ENCODE measurements at regions not wholly inside any gene's neighbourhood (a gene's known extent, or its start where the extent isn't known, plus 50 kb on each side); places are given as distances from the start of the nearest gene placed in this dataset.

DNA sequence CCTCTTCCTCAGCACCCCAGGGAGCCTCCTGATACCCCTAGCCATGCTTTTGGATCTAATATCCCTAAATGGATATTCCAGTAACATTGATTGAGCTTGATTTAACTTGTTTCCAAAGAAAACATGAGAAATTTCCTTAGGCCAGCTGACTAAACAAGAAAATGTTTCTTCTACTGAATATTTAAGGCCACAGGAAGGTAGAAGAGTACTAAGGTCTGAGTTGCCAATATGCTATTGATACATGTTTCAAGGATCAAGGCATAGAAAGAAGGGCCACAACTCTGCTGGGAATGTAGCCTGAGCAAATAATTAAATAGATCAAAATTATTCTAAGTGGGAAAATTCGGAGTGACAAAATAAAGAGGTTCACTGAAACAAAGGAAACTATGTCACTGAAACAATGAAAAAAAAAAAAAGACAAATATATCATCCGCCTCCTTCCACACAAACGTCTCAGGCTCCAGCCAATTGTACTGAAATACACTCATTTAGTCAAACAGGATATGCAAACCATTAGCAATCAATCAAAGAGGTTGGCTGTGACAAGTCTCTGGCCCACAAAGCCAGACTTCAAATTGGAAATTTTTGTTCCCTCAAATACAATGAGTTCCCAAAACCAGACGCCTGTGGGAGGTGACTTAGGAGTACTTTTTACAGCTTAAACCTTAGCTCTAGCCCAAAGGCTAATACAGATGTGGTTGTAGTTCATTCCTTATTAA, 396.2 kb downstream of the HTR7 start:
- intact Hi-C loops (cut with DNase I): no loop called here
- DNase-seq (ENCODE audit: low spot score): no peak

DNA sequence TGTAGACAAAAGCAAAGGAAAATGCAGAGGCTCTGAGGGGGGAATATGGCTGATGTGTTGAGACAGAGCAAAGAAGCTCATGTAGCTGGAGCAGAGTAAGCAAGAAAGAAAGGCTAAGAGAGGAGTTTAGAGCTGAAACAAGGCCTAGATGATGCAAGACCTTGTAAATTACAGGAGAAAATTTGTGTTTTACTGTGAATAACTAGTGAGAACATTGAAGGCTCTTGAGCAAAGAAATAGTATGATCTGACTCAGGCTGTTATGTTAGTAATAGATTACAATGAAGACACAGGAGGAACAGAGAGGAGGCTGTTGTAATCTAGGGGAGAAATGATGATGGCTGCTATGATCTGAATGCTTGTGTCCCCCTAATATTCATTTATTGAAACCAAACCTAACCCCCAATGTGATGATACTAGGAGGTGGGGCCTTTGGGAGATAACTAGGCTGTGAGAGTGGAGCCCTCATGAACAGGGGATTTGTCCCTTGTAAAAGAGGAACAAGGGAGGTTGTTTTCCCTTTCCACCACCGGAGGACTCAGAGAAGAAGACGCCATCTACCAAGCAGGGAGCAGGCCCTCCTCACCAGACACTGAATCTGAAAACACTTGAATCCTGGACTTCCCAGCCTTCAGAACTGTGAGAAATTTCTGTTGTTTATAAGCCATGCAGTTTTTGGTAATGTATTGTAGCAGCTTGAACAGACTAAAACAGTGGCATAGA, 394.9 kb downstream of the HTR7 start:
- intact Hi-C loops (cut with DNase I): no loop called here
- DNase-seq (ENCODE audit: low spot score): no peak

DNA sequence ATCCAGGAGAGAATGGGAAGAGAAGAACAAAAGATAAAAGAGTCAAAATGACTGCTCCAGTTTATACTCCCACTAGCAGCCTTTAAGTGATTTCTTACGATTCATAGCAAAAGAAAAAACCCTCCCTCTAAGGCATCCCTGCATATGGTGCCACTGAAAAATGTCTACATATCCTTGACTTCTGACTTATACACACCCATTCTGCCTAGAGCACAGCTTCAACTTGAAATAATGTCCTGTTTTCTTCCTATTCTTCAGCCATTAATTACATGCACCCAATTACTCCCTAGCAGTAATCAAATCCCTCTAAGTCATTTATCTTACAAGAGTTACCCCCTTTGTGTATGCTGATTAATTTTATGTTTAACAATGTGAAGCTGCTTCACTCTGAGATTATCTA, 393.5 kb downstream of the HTR7 start:
- no peak for DNase-seq (ENCODE audit: low spot score)
- intact Hi-C loops (cut with DNase I): no loop called here

DNA sequence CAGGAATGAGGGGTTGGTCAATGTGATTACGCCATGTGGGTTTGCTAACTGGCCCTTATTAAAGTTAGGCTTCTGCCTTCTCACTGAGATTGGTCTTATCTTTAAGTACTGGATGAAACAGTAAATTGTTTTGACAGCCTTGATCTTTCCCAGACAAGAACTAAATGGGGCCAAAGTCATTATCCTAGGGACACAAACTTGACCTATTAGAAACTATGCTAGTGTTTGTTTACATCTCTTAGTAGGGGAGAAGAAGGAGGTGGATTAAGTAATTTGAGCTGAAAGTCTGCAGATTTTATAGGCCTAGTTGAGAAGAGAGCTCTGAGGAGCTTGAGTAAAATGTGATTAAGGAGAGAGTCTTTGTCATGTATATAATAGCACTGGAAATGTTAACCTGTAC, 386.9 kb downstream of the HTR7 start:
- intact Hi-C loops (cut with DNase I): no loop called here
- DNase-seq (ENCODE audit: low spot score): no peak

DNA sequence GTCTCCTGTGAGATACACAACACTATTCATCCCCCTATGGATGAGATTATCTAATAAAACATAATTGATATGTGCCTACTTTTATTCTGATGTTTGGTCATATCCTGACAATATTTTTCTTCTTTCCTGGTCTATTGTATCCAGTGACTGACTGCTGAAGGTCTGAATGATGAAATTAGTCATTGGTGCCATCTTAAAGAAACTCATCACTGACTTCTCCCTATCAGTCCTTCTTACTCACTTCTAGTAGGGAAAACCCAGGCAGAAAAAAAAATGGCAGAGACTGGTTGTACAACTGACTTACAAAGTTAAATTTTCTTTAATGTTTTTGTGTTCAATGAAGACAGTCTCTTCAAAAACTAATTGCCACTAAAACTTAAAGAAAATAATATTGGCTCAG, 377.4 kb downstream of the HTR7 start:
- intact Hi-C loops (cut with DNase I): no loop called here
- DNase-seq (ENCODE audit: low spot score): no peak

DNA sequence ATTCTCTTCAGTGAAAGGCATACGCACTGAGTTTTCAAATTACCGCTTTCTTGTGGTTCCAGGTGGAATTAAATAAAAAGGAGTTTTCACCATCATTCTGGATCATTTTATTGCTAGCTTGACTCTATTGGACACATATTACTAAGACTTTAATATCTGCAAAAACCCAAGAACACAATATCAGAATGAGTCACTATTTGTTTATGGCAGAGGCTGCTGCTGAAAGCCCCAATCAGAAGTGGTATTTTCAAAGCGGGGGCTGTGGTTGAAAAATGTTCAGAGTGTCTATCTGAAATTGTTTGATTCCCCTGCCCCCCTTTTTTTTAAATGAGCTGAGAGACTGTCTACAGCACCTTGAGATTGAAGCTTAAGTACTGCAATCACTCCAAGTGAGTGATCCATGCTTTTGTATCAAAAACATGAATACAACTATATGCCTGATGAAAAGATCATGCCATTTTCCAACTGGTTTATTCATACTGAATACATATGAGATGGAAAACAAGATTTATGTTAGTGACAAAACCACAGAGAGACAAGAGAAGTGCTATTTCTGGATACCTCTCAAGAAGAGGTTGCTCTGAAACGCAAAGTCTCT, 376.4 kb downstream of the HTR7 start:
- no peak for DNase-seq (ENCODE audit: low spot score)
- intact Hi-C loops (cut with DNase I): no loop called here

DNA sequence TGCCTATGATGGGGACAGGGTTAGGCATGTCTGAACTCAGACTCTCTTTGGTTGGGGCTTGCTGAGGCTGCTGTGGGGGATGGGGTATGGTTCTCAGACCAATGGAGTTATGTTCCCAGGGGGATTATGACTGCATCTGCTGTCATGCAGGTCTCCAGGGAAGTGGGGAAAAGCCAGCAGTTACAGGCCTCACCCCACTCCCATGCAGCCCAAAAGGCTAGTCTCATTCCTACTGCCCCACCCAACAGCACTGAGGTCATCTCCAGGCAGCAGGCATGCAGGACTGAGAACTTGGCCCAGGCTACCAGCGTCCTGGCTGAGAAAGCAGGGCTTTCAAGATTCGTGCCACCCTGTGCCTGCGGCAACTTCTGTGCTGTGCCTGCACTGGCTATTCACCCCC, 373.3 kb downstream of the HTR7 start:
- intact Hi-C loops (cut with DNase I): no loop called here
- no peak for DNase-seq (ENCODE audit: low spot score)

DNA sequence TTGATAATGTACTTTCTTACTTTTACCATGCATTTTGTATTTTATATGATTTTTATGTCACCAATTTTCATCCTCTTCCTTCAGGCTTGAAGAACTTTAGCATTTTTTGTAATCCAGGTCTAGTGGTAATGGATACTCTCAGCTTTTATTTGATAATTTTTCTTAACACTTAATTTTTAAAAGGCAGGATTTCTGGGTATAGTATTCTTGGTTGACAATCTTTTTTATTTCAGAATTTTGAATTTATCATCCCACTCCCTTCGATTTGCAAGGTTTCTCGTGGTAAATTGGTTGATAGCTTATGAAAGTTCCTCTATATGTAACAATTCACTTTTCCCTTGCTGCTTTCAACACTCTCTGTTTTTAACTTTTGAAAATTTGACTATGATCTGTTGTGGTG, 363.7 kb downstream of the HTR7 start:
- no peak for DNase-seq (ENCODE audit: low spot score)
- intact Hi-C loops (cut with DNase I): no loop called here

DNA sequence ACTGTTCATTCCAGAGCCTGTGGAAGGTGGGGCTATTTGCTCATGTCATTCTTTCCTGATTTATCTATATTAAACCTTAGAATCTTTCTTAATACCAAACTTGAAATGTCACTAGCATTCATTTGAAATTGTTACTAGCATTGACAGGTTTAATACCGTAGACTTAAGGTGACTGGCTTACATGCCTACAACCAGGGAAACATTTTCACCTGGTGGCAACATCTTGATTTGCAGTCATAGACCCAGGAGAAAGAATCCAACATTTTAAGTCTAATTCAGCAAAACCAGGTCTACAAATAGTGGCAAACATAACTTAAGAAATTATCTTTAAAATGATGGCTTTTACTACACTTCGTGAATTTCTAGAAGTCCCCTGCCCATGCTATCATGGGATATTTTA, 353.7 kb downstream of the HTR7 start:
- intact Hi-C loops (cut with DNase I): no loop called here
- no peak for DNase-seq (ENCODE audit: low spot score)

DNA sequence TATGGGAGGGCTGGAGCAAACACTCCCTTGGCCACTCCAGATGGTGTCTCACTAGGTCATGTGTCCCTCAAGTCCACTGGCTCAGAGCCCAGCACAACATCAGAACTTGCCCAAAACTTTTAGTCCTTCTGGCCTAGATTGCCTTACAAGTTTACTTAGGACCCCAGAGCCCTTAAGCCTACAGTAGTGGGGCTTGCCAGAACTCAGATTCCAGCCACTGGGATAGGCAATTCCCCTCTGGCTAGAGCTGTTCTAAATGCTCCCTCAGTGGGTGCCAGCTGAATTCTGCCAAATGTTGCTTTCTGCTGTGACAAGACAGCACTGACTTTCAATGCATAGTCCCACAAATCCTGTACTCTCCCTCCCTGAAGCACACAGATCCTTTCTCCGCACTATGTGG, 331.1 kb downstream of the HTR7 start:
- DNase-seq (ENCODE audit: low spot score): no peak
- intact Hi-C loops (cut with DNase I): no loop called here

DNA sequence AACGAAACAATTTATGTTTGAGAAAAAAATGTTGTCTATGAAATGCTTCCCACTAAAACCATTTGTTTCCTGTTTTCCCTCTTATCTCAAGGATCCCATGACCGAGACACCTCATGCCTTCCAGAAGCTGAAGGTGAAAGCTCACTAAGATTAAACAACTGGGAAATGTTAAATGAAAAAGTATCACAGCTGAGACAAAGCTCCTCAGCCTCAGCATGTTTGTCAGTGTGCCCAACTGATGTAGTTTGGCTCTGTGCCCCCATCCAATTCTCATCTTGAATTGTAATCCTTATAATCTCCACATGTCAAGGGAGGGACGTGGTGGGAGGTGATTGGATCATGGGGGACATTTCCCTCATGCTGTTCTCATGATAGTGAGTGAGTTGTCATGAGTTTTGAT, 327.3 kb downstream of the HTR7 start:
- intact Hi-C loops (cut with DNase I): loop anchor here in 1 of 2 donors (10.0 kb wide), 1 partner anchor 1914 kb away; no protein-coding TSS in a partner anchor

DNA sequence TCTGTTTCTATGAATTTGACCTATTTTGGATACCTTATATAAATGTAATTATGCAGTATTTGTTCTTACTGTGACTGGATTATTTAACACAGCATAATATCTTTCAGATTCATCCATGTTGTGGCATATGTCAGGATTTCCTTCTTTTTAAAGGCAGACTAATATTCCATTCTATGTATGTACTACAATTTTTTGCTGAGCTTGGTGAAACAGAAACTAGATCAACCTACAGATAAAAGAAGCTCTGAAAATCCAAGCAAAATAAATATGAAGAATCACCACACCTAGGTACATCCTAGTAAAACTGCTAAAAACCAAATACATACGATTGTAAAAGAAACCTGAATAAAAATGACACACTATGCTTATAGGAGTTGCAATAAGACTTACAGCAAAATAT, 300.5 kb downstream of the HTR7 start:
- DNase-seq (ENCODE audit: low spot score): no peak
- intact Hi-C loops (cut with DNase I): no loop called here

More for the DNA sequence above, 327.3 kb downstream of the HTR7 start:
- no peak for DNase-seq (ENCODE audit: low spot score)

DNA sequence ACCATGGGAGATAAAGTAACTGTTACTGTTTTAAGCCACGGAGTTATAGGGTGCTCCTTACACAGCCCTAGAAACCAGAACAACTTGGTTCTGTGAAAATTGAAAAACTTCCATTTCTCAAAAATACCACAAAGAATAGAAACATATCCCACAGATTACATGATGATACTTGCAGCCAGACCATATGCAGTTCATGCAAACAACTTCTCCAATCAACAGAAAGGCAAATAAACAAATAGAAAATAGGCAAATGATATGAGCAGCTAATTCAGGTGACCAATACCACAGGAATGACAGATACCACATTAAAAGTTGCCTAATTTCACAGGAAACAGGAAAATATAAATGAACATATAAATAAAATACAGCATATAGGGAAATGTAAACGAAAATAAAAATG, 297.5 kb downstream of the HTR7 start:
- DNase-seq (ENCODE audit: low spot score): no peak
- intact Hi-C loops (cut with DNase I): no loop called here

DNA sequence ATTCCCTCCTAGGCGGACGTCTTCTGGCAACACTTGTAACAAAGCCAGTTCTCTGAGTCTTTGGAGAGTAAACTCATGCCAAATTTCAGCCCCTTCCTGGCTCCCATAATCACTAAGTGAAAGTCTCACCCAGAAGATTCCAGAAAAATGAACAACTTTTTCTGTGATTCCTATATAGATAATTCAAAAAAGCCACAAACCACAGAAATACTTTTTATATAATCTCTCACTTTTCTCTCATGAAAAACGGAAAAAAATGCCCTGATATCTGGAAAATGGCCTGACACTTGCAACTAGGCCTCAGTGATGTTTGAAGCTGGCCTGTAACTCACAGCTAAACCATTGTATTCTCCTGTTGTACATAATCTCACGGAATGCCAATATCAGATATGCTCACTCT, 296.2 kb downstream of the HTR7 start:
- intact Hi-C loops (cut with DNase I): no loop called here
- DNase-seq (ENCODE audit: low spot score): no peak

DNA sequence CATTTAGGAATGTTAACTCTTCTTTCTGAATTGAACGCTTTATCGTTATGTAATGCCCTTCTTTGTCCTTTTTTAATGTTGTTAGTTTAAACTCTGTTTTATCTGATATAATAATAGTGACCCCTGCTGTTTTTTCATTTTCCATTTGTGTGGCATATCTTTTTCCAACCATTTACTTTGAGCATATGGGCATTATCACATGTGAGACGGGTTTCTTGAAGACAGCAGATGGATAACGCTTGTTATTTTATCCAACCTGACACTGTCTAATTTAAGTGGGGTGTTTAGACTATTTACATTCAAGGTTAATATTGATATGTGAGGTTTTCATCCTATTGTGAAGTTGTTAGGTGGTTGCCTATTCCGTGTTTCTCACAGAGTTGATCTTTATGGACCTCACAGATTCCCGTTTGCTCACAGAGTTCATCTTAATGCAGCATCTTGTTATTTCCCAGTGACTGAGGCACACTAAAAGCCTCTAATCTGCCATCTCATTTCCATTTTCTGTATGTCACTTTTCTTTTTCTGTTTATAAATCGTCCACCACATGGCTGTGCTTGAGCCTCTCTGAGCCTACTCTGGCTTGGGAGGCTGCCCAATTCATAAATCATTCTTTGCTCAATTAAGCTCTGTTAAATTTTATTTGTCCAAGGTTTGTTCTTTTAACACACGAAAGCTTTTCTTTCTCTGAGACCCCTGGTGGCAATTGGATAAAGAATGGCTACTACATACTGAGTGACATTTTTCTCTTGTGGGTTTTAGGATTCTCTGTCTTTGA, 286.2 kb downstream of the HTR7 start:
- intact Hi-C loops (cut with DNase I): loop anchor here in 1 of 2 donors (2.0 kb wide), 1 partner anchor 19 kb away; no protein-coding TSS in a partner anchor
- DNase-seq (ENCODE audit: low spot score): no peak

DNA sequence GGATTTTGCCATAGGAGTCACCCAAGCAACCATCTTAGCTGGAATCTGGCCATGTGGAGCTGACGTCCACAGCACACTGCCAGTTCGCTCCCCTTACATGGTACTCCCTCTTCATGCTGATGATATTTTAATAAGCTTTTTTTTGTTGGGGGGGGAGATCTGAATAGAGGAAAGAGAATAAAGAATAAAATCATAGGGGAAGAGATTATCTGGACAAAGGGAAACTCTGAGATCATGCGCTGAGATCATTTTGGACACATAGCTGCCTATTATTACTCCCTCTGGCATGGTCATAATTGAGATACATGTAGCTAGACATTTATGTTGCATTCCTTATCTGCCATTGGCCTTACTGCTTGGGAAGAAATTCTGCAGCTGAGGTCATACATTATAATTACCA, 282.7 kb downstream of the HTR7 start:
- DNase-seq (ENCODE audit: low spot score): no peak
- intact Hi-C loops (cut with DNase I): no loop called here

DNA sequence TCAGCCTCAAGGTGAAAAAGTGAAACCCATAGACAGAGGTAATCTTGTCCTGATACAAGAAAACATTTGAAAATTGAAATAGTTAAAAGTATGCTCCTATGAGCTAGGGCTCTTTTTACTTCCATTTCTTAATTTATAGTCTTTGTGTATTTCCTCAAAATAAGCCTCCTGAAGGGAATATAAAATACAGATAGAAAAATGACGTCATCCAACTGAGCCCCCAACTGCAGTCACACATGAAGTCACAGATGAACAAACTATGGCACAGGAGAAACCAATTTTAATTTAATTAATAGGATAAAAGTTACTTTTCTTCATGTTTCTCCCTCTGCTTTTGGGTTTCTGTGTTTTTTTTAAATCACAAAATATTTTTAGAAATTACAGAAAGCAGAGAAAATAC, 280.3 kb downstream of the HTR7 start:
- no peak for DNase-seq (ENCODE audit: low spot score)
- intact Hi-C loops (cut with DNase I): no loop called here

DNA sequence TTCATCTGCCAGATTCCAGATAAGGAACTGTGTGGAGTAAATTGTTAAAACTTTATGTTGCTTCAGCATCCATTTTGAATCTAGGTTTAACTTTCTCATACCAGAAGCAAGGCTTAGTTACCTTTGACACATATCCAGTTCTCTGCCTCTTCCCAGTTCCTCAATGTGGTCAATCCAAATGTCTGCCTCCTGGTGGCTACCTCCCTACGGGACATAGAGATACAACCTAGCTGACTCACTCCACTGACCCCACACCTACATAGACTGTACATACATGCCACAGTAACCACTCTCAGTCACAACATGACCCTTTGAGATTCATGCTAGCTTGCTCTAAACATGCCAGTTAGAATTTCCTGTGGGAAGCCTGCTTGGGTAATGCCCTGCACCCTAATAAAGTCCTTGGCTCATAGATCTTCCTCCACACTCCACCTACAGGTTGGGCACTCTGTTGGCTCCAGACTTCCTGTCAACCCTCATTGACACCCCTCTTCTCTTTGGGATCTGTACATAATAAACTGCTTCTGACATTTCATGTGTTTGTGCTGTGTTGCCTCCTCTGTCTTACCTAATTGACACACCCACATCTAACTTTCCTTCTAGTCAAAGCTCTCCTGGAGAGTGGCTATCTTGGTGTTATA, 278.1 kb downstream of the HTR7 start:
- intact Hi-C loops (cut with DNase I): no loop called here
- DNase-seq (ENCODE audit: low spot score): no peak

DNA sequence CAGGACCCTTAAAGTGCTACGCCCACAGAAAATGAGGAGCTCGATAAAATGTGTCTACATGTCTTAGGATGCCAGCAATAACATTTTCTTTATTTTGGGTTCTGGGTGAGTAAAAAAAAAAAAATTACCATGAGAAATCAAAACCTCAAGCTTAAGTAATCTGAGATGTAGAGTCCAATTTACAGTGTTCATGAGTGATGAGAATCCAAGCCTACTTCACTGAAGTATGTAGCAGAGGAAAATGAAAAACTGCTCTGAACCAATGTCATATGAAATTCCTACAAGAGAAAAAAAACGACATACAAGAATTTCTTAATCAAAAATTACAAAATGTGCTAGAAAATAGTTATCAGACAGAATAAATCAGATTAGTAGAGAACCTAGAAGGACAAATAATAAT, 274.4 kb downstream of the HTR7 start:
- DNase-seq (ENCODE audit: low spot score): no peak
- intact Hi-C loops (cut with DNase I): no loop called here

DNA sequence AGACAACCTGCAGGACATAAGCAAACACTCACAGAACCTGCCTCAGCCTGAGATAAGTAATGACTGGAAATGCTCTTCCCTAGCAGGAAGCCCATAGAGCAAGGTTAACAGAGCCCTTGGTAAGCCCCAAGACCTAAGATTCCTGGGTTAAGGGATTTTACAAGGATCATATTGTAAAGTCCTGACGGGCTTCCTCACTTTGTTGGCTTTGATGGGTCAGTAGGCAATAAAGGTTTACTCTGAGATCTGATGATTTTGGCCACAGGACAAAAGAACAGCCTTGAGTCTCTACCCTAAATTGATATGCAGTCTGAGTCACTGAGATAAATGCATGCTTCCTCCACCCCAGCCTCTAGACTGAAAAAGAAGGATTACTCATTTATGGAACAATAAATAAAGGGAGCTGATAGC, 270.8 kb downstream of the HTR7 start:
- intact Hi-C loops (cut with DNase I): no loop called here

More for the DNA sequence above, 270.8 kb downstream of the HTR7 start:
- no peak for DNase-seq (ENCODE audit: low spot score)

All from posterior vena cava (tissue), 2 donors.